Right ventricle myocardium inferior (tissue), 1 donor: ENCODE measurements at regions not wholly inside any gene's neighbourhood (a gene's known extent, or its start where the extent isn't known, plus 50 kb on each side); places are given as distances from the start of the nearest gene placed in this dataset.

Experiments
- ATAC-seq: fragments of 200-7000 bp; cut with Tn5 transposase; one replicate; pipeline ENCODE4 v1.9.1; 2020; ENCODE audit warnings: mild to moderate bottlenecking, moderate library complexity
- DNase-seq: peaks from one replicate; pipeline ENCODE4 v3.0.0; 2021; ENCODE audit errors: missing footprints
- intact Hi-C: fragments of 100-400 bp; cut with DNase I; formaldehyde crosslinking; loops from one replicate; pipeline ENCODE4 v1.11.0; 2022
- donor health status: DM: no; HTN: yes; CAD: no; lungs with severe emphysema.

GRCh38 chr7:125773113-125773785 lies 843.6 kb upstream of the POT1 start:
- intact Hi-C loops = no loop called here
- no peak for DNase-seq
- ATAC-seq = no peak

GRCh38 chr7:125747966-125748365 lies 818.3 kb upstream of the POT1 start:
- intact Hi-C loops = no loop called here
- ATAC-seq (no peak), DNase-seq (no peak)

- DNase-seq = no peak
- no peak for ATAC-seq
- intact Hi-C loops = no loop called here
Observed at GRCh38 chr7:125746510-125746909, 816.9 kb upstream of the POT1 start.

- ATAC-seq (no peak), DNase-seq (no peak)
- intact Hi-C loops = no loop called here
Observed at GRCh38 chr7:125727215-125727614, 797.6 kb upstream of the POT1 start.

- intact Hi-C loops = no loop called here
- ATAC-seq (no peak), DNase-seq (no peak)
Observed at GRCh38 chr7:125695626-125696025, 766.0 kb upstream of the POT1 start.

- ATAC-seq = no peak
- intact Hi-C loops = no loop called here
Observed at GRCh38 chr7:125683156-125683555, 753.5 kb upstream of the POT1 start.

GRCh38 chr7:125681508-125681907 lies 751.9 kb upstream of the POT1 start:
- intact Hi-C loops = no loop called here
- no peak for ATAC-seq
- no peak for DNase-seq

More at GRCh38 chr7:125683156-125683555, 753.5 kb upstream of the POT1 start:
- no peak for DNase-seq

- intact Hi-C loops = no loop called here
- ATAC-seq = no peak
- no peak for DNase-seq
Observed at GRCh38 chr7:125678771-125679170, 749.1 kb upstream of the POT1 start.

GRCh38 chr7:125675640-125676039 lies 746.0 kb upstream of the POT1 start:
- intact Hi-C loops = no loop called here
- ATAC-seq = no peak
- no peak for DNase-seq

GRCh38 chr7:125675169-125675568 lies 745.5 kb upstream of the POT1 start:
- intact Hi-C loops = no loop called here
- DNase-seq = no peak
- no peak for ATAC-seq

GRCh38 chr7:125670926-125671572 lies 741.4 kb upstream of the POT1 start:
- DNase-seq = no peak
- no peak for ATAC-seq
- intact Hi-C loops = loop anchor here (5.0 kb wide), 1 partner anchor 614 kb away; no protein-coding TSS in a partner anchor

GRCh38 chr7:125668321-125668993 lies 738.8 kb upstream of the POT1 start:
- DNase-seq (no peak), ATAC-seq (no peak)
- intact Hi-C loops = no loop called here

- intact Hi-C loops = no loop called here
- DNase-seq (no peak), ATAC-seq (no peak)
Observed at GRCh38 chr7:125664625-125665024, 735.0 kb upstream of the POT1 start.

GRCh38 chr7:125663961-125664360 lies 734.3 kb upstream of the POT1 start:
- ATAC-seq (no peak), DNase-seq (no peak)
- intact Hi-C loops = no loop called here

- intact Hi-C loops = no loop called here
- DNase-seq = no peak
- ATAC-seq = no peak
Observed at GRCh38 chr7:125661677-125662076, 732.1 kb upstream of the POT1 start.

GRCh38 chr7:125661006-125661405 lies 731.4 kb upstream of the POT1 start:
- no peak for ATAC-seq
- intact Hi-C loops = no loop called here

GRCh38 chr7:125654076-125654475 lies 724.5 kb upstream of the POT1 start:
- ATAC-seq (no peak), DNase-seq (no peak)
- intact Hi-C loops = no loop called here

More at GRCh38 chr7:125661006-125661405, 731.4 kb upstream of the POT1 start:
- DNase-seq = no peak

GRCh38 chr7:125651823-125652528 lies 722.4 kb upstream of the POT1 start:
- ATAC-seq (no peak), DNase-seq (no peak)
- intact Hi-C loops = no loop called here

GRCh38 chr7:125648543-125648942 lies 718.9 kb upstream of the POT1 start:
- ATAC-seq = no peak
- intact Hi-C loops = no loop called here

GRCh38 chr7:125645770-125646169 lies 716.1 kb upstream of the POT1 start:
- ATAC-seq (no peak), DNase-seq (no peak)
- intact Hi-C loops = no loop called here

More at GRCh38 chr7:125648543-125648942, 718.9 kb upstream of the POT1 start:
- no peak for DNase-seq
